Activated T-helper 9 cell treated with anti-CD3 and anti-CD28 coated beads, Interleukin-2, amount 50 U/mL, for 16 hours (primary cell): ENCODE measurements at regions not wholly inside any gene's neighbourhood (a gene's known extent, or its start where the extent isn't known, plus 50 kb on each side); places are given as distances from the start of the nearest gene placed in this dataset.

Source experiments
- DNase-seq: peaks from one replicate; pipeline ENCODE4 v3.0.0-alpha.2; 2020; ENCODE audit warnings: low read depth

DNA sequence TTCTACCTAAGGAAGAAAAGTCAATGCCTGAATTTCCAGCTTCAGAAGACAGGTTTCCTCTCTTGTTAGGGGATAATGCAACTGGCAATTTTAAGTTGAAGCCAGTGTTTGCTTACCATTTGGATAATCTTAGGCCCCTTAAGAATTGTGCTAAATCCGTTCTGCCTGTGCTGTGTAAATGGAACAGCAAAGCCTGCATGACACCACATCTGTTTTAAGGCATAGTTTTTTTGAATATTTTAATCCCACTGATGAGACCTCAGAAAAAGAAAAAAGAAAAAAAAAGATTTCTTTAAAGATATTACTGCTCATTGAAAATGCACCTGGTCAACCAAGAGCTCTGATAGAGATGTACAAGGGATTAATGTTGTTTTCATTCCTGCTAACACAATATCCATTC lies 419.2 kb downstream of the SLITRK6 start:
- DNase-seq = no peak

DNA sequence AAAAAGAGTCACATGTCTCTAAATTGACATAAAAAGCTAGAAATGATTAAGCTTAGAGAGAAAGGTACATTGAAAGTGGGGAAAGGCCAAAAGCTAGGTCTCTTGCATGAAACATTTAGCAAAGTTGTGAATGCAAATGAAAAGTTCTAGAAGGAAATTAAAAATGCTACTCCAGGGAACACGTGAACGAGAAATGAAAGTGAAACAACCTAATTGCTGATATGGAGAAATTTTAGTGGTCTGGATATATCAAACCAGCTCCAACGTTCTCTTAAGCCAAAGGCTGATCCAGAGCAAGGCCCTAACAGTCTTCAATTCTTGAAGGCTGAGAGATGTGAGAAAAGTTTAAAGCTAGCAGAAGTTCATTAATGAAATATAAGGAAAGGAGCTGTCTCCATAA lies 419.8 kb downstream of the SLITRK6 start:
- no peak for DNase-seq

GRCh38 chr13:85377783-85378182 lies 421.4 kb downstream of the SLITRK6 start:
- DNase-seq = no peak

- DNase-seq = no peak
These were observed 425.9 kb downstream of the SLITRK6 start for GRCh38 chr13:85373322-85373721.

DNA sequence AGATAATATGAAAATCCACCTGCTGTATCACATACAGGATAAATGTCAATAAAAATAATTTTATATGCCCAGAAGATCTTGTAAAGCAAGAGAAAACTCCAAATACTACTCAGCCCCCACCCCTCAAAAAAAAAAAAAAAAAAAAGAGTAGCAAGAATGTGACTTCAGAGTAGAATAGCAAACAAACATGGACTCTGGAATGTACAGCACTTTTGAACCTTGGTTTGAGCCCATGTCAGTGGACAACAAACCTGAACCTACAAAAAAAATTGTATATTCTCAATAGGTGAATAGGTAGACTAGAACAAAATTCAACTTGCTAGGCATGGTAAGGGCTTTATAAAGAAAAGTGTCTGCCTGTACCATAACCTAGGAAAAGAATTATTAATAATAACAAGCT lies 428.0 kb downstream of the SLITRK6 start:
- no peak for DNase-seq

DNA sequence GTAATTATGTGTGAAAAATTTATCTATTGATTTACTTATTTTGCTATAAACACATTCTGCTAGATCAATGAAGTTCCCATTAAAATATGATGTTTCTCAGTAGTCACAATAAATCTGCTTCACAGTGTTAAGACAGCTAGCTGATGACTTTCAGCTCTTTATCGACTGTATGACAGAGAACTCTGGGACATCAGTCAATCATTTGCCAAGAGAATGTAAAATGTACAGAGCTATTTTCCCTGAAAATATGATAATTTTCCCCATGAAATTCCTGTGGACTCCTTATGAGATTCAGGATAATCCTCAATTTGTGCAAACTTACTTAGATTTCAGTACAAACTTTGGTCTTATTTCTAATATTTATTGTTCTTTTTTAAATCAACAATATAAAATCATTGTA lies 430.5 kb downstream of the SLITRK6 start:
- DNase-seq = no peak

DNA sequence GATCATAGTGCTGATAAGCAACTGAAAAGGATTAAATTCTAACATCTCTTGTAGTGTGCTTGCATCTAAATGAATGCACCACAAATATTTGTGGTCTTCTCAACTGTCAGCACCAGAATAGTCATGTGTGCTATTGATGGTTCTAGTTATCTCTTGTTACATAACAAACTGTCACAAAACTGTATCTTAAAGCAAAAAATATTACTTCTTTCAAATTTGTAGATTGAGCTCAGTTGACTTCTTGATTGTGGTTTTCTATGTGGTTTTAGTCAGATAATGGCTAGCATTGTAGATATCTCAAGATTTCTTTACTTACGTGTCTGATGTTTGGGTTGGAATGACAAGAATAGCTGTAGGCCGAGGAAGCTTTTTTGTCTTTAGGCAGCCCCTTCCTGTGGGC lies 431.3 kb downstream of the SLITRK6 start:
- no peak for DNase-seq

DNA sequence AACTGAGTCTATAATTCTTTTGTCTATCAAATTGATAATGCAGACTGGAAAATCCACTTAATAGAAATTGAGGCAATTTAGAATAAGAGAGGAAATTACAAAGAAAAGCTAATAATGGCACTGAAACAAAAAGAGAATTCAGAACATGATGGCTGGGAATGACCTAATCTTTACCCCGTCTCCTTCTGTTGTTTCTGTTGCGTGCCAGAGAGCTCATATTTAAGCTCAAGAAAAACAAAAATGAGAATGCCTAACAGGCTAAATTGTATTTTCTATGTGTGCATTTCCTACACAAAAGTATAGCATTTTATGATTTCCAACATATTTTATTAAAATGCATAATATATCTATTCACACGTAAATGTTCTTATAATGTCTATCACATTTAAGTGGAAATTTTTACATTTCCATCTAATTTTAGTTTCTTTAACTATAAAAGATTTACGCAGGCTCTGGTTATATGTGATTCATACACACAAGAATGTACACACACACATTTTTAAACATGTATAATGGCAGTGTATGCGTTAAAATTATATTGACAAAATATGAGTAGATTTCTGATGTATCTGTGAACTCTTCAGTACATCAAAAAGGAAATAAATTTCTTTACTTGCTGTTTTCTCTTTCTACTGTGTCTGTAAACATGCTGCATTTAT lies 432.3 kb downstream of the SLITRK6 start:
- DNase-seq = no peak

DNA sequence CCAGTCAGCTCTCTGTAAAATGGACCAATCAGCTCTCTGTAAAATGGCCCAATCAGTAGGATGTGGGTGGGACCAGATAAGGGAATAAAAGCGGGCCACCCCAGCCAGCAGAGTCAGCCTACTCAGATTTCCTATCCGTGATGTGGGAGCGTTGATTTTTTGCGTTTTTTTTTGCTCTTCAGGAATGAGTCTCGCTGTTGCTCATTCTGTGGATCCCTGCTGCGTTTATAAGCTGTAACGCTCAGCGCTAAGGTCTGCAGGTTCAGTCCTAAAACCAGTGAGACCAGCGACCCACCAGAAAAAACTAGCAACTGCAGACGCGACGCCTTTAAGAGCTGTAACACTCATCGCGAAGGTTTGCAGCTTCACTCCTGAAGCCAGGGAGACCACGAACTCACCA lies 435.7 kb downstream of the SLITRK6 start:
- no peak for DNase-seq

GRCh38 chr13:85362980-85363379 lies 436.2 kb downstream of the SLITRK6 start:
- no peak for DNase-seq

DNA sequence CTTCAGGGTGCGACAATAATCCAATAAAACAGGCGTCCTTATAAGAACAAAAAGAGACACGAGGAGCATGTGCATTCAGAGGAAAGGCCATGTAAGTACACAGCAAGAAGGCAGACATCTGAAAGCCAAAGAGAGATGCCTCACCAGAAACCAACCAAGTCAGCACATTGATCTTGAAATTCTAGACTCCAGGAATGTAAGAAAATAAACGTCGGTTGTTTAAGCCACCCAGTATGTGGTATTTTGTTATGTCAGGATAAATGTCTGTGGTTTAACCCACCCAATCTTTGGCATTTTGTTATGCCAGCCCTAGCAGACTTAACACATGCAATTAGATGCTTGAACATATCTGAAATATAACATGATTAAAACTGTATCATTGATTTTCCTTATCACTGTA lies 452.0 kb downstream of the SLITRK6 start:
- no peak for DNase-seq

GRCh38 chr13:85334187-85334586 lies 465.0 kb downstream of the SLITRK6 start:
- no peak for DNase-seq

DNA sequence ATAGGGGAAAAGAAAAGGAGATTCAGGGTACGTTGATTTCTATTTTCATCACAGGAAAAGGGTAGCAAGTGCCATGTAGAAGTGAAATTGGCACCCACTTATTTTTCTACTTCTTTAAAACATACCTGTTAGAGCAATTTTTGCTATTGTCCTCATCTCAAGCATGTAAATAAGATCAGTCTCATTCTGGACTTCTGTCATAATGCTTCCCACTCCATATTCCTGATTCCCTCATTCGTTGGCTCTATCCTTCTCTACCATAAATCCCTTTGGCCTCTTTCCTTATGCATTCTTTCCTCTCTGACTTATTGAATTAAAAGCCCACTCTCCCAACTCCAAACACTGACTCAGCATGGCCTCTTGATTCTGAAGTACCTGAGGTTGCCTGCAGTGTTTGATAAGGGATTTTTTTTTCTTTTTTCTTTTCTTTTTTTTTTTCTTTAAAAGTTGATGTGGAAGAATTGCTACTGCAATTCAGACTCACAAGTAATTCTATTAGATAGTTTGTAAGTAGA lies 465.7 kb downstream of the SLITRK6 start:
- DNase-seq = no peak

DNA sequence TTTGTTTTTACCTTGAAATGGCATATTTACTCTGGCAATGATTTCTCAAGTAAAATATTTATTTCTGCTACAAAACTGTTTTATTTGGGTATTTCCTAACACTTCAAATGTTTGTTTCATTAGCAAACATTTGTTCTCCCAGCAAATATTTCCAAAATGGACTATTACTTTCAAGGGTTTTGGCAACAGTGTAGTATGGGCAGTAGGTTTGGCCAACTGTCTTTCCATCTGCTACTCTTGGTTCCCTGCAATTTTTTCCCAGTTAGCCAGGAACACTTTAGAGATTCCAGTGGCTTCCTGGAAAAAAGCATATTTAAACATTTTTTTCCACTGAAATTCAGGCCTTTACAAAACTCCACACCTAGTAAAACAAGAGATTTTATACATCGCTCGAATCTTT lies 466.6 kb downstream of the SLITRK6 start:
- no peak for DNase-seq

- DNase-seq = no peak
These were observed 477.5 kb downstream of the SLITRK6 start for GRCh38 chr13:85321734-85322133.

GRCh38 chr13:85317781-85318180 lies 481.4 kb downstream of the SLITRK6 start:
- no peak for DNase-seq

DNA sequence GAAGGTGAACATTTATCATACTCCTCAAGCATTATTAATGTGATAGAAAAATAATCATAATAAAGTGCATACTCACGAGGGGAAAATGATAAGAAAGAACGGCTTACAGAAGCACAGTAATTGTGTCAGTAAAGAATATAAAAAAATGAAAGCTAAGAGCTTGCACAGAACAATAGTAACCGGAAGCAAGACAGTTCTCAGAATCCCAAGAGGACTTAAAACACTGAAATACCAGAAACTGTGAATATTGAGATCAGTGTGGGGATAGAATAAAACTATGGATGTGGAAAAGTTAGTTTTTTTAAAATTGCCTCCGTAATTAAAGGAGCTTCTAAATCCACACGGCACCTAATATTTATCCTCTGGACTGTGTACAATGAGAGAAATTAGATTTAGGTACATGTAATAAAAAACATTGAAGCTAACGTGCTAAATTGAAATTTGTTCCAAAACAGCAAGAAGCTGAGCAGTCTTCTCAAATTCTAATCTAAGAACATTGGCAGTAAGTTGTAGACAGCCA lies 482.7 kb downstream of the SLITRK6 start:
- no peak for DNase-seq

DNA sequence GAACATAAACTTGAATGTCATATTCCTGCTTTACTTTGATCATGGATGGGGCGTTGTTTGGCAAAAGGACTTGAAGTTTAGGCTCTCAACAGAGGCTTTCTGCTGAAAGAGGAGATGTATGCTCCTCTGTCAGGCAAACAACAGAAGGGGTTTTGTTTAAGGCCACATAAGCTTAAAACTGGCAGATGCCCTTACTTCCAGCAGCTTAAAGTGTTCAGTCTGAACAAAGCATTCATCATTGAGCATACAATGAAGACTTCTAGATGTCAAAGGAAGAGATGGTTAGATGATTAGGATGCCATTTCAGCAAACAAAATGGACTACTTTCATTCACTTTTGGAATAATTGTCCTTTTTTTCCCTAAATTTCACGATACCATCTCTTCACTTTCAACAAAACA lies 484.5 kb downstream of the SLITRK6 start:
- DNase-seq = no peak

GRCh38 chr13:85313761-85314503 lies 485.3 kb downstream of the SLITRK6 start:
- DNase-seq = no peak

DNA sequence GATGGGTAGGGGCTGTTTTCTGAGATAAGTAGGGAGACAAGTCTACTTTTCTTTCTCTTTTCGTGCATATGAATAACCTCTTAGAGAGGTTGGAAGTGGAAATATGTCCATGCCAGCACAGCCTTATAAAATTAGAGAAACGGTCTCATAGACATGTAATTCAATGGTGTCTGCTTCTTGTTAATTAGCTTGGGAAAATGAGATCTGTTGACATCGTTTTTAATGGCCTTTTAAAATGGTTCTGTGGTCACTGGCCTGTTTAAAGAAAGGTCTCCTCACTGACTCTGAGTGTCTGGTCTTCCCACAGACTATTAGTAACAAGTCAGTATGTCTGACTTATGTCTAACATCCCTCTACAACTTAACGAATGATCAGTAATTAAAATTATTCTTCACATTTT lies 487.1 kb downstream of the SLITRK6 start:
- no peak for DNase-seq

DNA sequence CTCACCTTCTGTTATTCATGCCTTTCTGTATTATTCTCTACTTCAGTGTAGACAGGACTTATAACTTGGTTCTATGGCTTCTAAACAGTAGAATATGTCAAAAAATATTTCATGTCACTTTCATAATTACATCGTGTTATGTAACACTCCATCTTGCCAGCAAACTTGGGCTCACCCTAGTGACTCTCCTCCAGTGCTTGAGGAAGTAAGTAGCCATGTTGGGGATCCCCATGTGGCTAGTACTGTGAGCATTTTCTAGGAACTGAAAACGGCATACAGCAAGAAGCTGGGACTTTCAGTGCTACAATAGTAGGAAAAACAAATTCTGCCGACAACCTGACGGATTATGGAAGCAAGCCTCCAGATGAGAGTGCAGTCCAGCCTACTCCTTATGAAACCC lies 495.6 kb downstream of the SLITRK6 start:
- no peak for DNase-seq

DNA sequence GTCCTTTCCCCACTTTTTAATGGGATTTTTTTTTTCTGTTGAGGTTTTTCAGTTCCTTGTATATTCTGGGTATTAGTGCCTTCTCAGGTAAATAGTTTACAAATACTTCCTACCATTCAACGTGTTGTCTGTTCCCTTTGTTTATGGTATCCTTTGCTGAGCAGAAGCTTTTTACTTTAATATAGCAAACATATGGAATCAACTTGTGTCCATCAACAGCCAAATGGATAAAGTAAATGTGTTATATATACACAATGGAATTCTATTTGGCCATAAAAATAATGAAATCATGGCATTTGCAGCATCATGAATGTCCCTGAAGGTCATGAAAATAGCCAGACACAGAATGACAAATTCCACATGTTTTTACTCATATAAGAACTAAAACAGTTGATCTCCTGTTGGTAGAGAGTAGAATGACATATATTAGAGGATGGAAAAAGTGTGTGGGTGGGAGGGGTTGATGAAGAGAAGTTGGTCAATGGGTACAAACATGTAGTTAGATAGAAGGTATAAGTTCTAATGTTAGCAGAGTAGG lies 500.8 kb downstream of the SLITRK6 start:
- DNase-seq = no peak

DNA sequence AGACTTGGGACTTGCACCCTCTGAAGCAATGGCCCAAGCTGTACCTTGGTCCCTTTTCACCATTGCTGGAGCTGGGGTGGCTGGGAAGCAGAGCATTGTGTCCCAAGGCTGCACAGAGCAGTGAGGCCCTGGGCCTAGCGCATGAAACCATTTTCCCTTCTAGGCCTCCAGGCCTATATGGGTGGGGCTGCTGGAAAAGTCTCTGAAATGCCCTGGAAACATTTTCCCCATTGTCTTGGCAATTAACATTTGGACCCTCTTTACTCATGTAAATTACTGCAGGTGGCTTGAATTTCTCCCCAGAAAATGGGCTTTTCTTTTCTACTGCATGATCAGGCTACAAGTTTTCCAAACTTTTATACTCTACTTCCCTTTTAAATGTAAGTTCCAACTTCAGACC lies 510.5 kb downstream of the SLITRK6 start:
- no peak for DNase-seq
